GM21786 (cell line): ENCODE measurements at regions not wholly inside any gene's neighbourhood (a gene's known extent, or its start where the extent isn't known, plus 50 kb on each side); places are given as distances from the start of the nearest gene placed in this dataset.

Experiments
- ATAC-seq: cut with Tn5 transposase; IDR thresholded peaks from one replicate; pipeline ENCODE4 v1.9.1; 2021; ENCODE audit not compliant: unreplicated experiment

- ATAC-seq: no peak
Measured at GRCh38 chr12:67217647-67218046, 51.5 kb upstream of the CAND1 start.
